ENCODE measurements at regions not wholly inside any gene's neighbourhood (a gene's known extent, or its start where the extent isn't known, plus 50 kb on each side); places are given as distances from the start of the nearest gene placed in this dataset.

DNA sequence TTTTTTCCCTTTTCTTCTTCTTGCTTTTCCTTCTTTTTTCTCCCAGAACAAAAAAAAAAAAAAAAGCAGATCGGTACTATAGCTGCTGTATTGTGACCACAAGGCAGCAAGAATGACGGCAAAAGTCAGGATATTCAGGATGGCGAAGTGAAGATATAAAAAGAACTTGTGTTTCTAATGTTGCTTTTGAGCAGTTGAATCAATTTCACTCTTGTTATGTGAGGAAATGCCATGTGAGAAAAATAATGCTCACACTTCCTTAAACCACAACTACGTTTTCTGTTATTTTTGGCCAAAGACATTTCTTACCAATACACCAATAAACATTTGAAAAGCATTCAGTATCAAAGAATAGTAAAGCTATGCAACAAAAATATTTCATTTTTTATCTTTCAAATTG is 510.5 kb downstream of the HACE1 start:
- POLR2A ChIA-PET: no interaction called here
- BruUV-seq (replicated peaks): no TSS peak
- Histone ChIP-seq H3K36me3 (ENCODE audit: control insufficient read depth, insufficient read depth, low read length) (no peaks in the 10 kb centered on the region), H3K9me3 (ENCODE audit: control insufficient read depth, insufficient read depth, low read depth, low read length) (no peaks in the 10 kb centered on the region), H3K4me3 (ENCODE audit: low read depth in 2 of 2, low read length in 2 of 2) (no peak overlapping the region), H3K4me1 (ENCODE audit: control insufficient read depth, insufficient read depth, low read length) (no peaks in the 10 kb centered on the region), H3K27me3 (ENCODE audit: control insufficient read depth, insufficient read depth, low read length) (no peaks in the 10 kb centered on the region), H3K27ac (ENCODE audit: low read length) (no peak overlapping the region)
- in situ Hi-C loops (cut with HindIII; ENCODE audit: low pct_unique_long_range_greater_than_20kb, low sequenced_read_pairs): no loop called here
- DNase-seq (ENCODE audit: low read depth, low spot score): no peak
- no peak for ATAC-seq
- CTCF ChIA-PET: interaction anchor here (0.6 kb wide), 1 partner anchor 175 kb away, joined by 6 read pairs; no protein-coding TSS in a partner anchor
- TF ChIP-seq POLR2AphosphoS5 (IDR thresholded peaks at IDR 0.05; ENCODE audit: low read depth, low read length) (no peak), TCF7L2 (IDR thresholded peaks at IDR 0.05; ENCODE audit: low read depth, low read length) (no peak), SIN3A (IDR thresholded peaks at IDR 0.05; ENCODE audit: borderline replicate concordance, insufficient read depth, low read depth, low read length) (no peak)
- TF ChIP-seq, protein P1, sequence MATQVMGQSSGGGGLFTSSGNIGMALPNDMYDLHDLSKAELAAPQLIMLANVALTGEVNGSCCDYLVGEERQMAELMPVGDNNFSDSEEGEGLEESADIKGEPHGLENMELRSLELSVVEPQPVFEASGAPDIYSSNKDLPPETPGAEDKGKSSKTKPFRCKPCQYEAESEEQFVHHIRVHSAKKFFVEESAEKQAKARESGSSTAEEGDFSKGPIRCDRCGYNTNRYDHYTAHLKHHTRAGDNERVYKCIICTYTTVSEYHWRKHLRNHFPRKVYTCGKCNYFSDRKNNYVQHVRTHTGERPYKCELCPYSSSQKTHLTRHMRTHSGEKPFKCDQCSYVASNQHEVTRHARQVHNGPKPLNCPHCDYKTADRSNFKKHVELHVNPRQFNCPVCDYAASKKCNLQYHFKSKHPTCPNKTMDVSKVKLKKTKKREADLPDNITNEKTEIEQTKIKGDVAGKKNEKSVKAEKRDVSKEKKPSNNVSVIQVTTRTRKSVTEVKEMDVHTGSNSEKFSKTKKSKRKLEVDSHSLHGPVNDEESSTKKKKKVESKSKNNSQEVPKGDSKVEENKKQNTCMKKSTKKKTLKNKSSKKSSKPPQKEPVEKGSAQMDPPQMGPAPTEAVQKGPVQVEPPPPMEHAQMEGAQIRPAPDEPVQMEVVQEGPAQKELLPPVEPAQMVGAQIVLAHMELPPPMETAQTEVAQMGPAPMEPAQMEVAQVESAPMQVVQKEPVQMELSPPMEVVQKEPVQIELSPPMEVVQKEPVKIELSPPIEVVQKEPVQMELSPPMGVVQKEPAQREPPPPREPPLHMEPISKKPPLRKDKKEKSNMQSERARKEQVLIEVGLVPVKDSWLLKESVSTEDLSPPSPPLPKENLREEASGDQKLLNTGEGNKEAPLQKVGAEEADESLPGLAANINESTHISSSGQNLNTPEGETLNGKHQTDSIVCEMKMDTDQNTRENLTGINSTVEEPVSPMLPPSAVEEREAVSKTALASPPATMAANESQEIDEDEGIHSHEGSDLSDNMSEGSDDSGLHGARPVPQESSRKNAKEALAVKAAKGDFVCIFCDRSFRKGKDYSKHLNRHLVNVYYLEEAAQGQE (IDR thresholded peaks at IDR 0.05; ENCODE audit: insufficient read depth in 1 of 2, low read depth in 2 of 2, low read length in 1 of 2): no peak
- TF ChIP-seq, protein P2, sequence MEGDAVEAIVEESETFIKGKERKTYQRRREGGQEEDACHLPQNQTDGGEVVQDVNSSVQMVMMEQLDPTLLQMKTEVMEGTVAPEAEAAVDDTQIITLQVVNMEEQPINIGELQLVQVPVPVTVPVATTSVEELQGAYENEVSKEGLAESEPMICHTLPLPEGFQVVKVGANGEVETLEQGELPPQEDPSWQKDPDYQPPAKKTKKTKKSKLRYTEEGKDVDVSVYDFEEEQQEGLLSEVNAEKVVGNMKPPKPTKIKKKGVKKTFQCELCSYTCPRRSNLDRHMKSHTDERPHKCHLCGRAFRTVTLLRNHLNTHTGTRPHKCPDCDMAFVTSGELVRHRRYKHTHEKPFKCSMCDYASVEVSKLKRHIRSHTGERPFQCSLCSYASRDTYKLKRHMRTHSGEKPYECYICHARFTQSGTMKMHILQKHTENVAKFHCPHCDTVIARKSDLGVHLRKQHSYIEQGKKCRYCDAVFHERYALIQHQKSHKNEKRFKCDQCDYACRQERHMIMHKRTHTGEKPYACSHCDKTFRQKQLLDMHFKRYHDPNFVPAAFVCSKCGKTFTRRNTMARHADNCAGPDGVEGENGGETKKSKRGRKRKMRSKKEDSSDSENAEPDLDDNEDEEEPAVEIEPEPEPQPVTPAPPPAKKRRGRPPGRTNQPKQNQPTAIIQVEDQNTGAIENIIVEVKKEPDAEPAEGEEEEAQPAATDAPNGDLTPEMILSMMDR (IDR thresholded peaks at IDR 0.05): no peak
- intact Hi-C loops (cut with micrococcal nuclease; ENCODE audit: unreplicated experiment): no loop called here

DNA sequence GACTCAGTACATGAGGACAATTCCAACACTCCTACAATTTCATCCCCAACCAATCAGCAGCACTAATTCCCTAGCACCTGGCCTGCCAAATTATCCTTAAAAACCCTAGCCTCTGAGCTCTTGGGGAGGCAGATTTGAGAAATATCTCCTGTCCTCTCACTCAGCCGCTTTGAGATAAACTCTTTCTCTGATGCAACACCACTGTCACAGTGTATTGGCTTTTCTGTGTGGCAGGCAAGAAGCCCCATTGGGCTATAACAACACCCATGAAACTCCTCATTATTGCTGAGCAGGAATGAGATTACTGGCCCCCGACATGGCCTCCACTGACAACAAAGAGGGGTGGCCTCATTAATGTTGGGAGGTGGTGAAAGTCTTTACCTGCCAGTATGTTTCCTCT is 515.5 kb downstream of the HACE1 start:
- in situ Hi-C loops (cut with HindIII; ENCODE audit: low pct_unique_long_range_greater_than_20kb, low sequenced_read_pairs) (no loop called here), intact Hi-C loops (cut with micrococcal nuclease; ENCODE audit: unreplicated experiment) (no loop called here)
- Histone ChIP-seq H3K36me3 (ENCODE audit: control insufficient read depth, insufficient read depth, low read length) (no peaks in the 10 kb centered on the region), H3K9me3 (ENCODE audit: control insufficient read depth, insufficient read depth, low read depth, low read length) (no peaks in the 10 kb centered on the region), H3K27me3 (ENCODE audit: control insufficient read depth, insufficient read depth, low read length) (no peaks in the 10 kb centered on the region), H3K27ac (ENCODE audit: low read length) (no peak overlapping the region), H3K4me3 (ENCODE audit: low read depth in 2 of 2, low read length in 2 of 2) (no peak overlapping the region), H3K4me1 (ENCODE audit: control insufficient read depth, insufficient read depth, low read length) (no peaks in the 10 kb centered on the region)
- POLR2A ChIA-PET: no interaction called here
- ATAC-seq: no peak
- no TSS peak for BruUV-seq (replicated peaks)
- CTCF ChIA-PET: no interaction called here
- TF ChIP-seq, protein P2 (IDR thresholded peaks at IDR 0.05): no peak
- TF ChIP-seq POLR2AphosphoS5 (IDR thresholded peaks at IDR 0.05; ENCODE audit: low read depth, low read length): no peak
- TF ChIP-seq, protein P1 (IDR thresholded peaks at IDR 0.05; ENCODE audit: insufficient read depth in 1 of 2, low read depth in 2 of 2, low read length in 1 of 2): no peak
- TF ChIP-seq SIN3A (IDR thresholded peaks at IDR 0.05; ENCODE audit: borderline replicate concordance, insufficient read depth, low read depth, low read length): no peak
- TF ChIP-seq TCF7L2 (IDR thresholded peaks at IDR 0.05; ENCODE audit: low read depth, low read length): no peak
- DNase-seq (ENCODE audit: low read depth, low spot score): no peak

Data from Panc1 (cell line).